Fibroblast of lung (primary cell): ENCODE measurements at regions not wholly inside any gene's neighbourhood (a gene's known extent, or its start where the extent isn't known, plus 50 kb on each side); places are given as distances from the start of the nearest gene placed in this dataset.
"Not testable (repeated sequence)": the region's sequence is repeated elsewhere in the genome, so short reads cannot be mapped to it uniquely, and the experiment has no call there.

ENCODE experiments used
- DNase-seq, 2 donors: peaks; one replicate each; pipeline versions ENCODE4 v3.0.0 to v3.0.0-alpha.2; 2010; ENCODE audit warnings: low read depth in 2 of 2
- H2AFZ ChIP-seq: 2 replicates; pipeline ENCODE4 v1.5.1; 2012; ENCODE audit warnings: low read length, control low read depth, inconsistent platforms
- H3K27ac ChIP-seq: 2 replicates; pipeline ENCODE4 v1.5.1; 2011; ENCODE audit warnings: low read length, control low read depth; ENCODE audit not compliant: insufficient read depth
- H3K27me3 ChIP-seq: 2 replicates; pipeline ENCODE4 v1.5.1; 2011; ENCODE audit warnings: mild to moderate bottlenecking, low read length; ENCODE audit not compliant: control insufficient read depth, insufficient read depth
- H3K36me3 ChIP-seq: 2 replicates; pipeline ENCODE4 v1.5.1; 2011; ENCODE audit warnings: low read length; ENCODE audit not compliant: control insufficient read depth, insufficient read depth
- H3K4me1 ChIP-seq: 2 replicates; pipeline ENCODE4 v1.5.1; 2011; ENCODE audit warnings: low read length; ENCODE audit not compliant: control insufficient read depth, insufficient read depth; ENCODE audit errors: extremely low read depth
- H3K4me2 ChIP-seq: 2 replicates; pipeline ENCODE4 v1.5.1; 2011; ENCODE audit warnings: low read length, control low read depth; ENCODE audit not compliant: insufficient read depth; ENCODE audit errors: extremely low read depth
- H3K4me3 ChIP-seq, 4 experiments: fragments of 200-600 bp in 1 of 4; sonication (generic) in 1 of 4; replicated peaks in 1 of 4; 2 replicates each; pipeline ENCODE4 v1.5.1; 2011 to 2016; ENCODE audit warnings: low read length in 4 of 4, low read depth in 3 of 4, mild to moderate bottlenecking in 3 of 4, control low read depth in 2 of 4, inconsistent platforms in 1 of 4, mixed read lengths in 1 of 4; ENCODE audit not compliant: insufficient read depth in 1 of 4; ENCODE audit errors: control extremely low read depth in 1 of 4
- H3K79me2 ChIP-seq: 2 replicates; pipeline ENCODE4 v1.5.1; 2012; ENCODE audit warnings: mild to moderate bottlenecking, low read length, inconsistent platforms; ENCODE audit not compliant: control insufficient read depth, insufficient read depth
- H3K9ac ChIP-seq: 2 replicates; pipeline ENCODE4 v1.5.1; 2011; ENCODE audit warnings: mild to moderate bottlenecking, low read length, control low read depth; ENCODE audit not compliant: insufficient read depth
- H3K9me3 ChIP-seq: 2 replicates; pipeline ENCODE4 v1.5.1; 2012; ENCODE audit warnings: low read depth, low read length; ENCODE audit not compliant: control insufficient read depth, insufficient read depth
- H4K20me1 ChIP-seq: 2 replicates; pipeline ENCODE4 v1.5.1; 2011; ENCODE audit warnings: low read length; ENCODE audit not compliant: control insufficient read depth, insufficient read depth; ENCODE audit errors: extremely low read depth
- CTCF ChIP-seq, 2 donors: IDR thresholded peaks in 1 of 2; conservative IDR thresholded peaks in 1 of 2; 1 replicate in 1 of 2; 2 replicates in 1 of 2; pipeline ENCODE4 v1.5.1; 2011 to 2012; ENCODE audit warnings: low read length in 2 of 2, control low read depth in 1 of 2, inconsistent platforms in 1 of 2, low read depth in 1 of 2, mild to moderate bottlenecking in 1 of 2
- EZH2 ChIP-seq: IDR thresholded peaks from 2 replicates; pipeline ENCODE4 v1.5.1; 2012; ENCODE audit warnings: low read length, control low read depth, mild to moderate bottlenecking; ENCODE audit errors: missing control alignments

GRCh38 chr10:121137533-121137932 is 286.4 kb downstream of the WDR11 start:
- no peak for DNase-seq
- no peak overlapping the region for H3K4me3 ChIP-seq
- H4K20me1 ChIP-seq, result no peaks in the 10 kb centered on the region
- no peak overlapping the region for H2AFZ ChIP-seq
- no peak overlapping the region for H3K4me2 ChIP-seq
- H3K27ac ChIP-seq, result no peak overlapping the region
- H3K9ac ChIP-seq, result no peak overlapping the region
- no peaks in the 10 kb centered on the region for H3K36me3 ChIP-seq
- no peaks in the 10 kb centered on the region for H3K27me3 ChIP-seq
- H3K4me1 ChIP-seq, result no peaks in the 10 kb centered on the region
- no peaks in the 10 kb centered on the region for H3K79me2 ChIP-seq
- H3K9me3 ChIP-seq, result no peaks in the 10 kb centered on the region
- TF ChIP-seq EZH2 (no peak), CTCF (conservative IDR thresholded peaks at IDR 0.05 in 1 of 2, IDR thresholded peaks at IDR 0.05 in 1 of 2; ENCODE audit: low read depth in 1 of 2, low read length in 2 of 2) (no peak)

- Histone ChIP-seq H3K9me3 (no peaks in the 10 kb centered on the region), H3K4me1 (no peaks in the 10 kb centered on the region), H4K20me1 (no peaks in the 10 kb centered on the region), H3K36me3 (no peaks in the 10 kb centered on the region), H3K27ac (no peak overlapping the region), H3K27me3 (no peaks in the 10 kb centered on the region), H3K79me2 (no peaks in the 10 kb centered on the region), H2AFZ (no peak overlapping the region), H3K9ac (no peak overlapping the region), H3K4me2 (no peak overlapping the region), H3K4me3 (no peak overlapping the region)
- TF ChIP-seq CTCF (conservative IDR thresholded peaks at IDR 0.05 in 1 of 2, IDR thresholded peaks at IDR 0.05 in 1 of 2; ENCODE audit: low read depth in 1 of 2, low read length in 2 of 2), result no peak
- no peak for DNase-seq
Measured at GRCh38 chr10:121138112-121138860, 287.1 kb downstream of the WDR11 start.

- H3K4me3 ChIP-seq, result no peak overlapping the region
- H3K36me3 ChIP-seq, result no peaks in the 10 kb centered on the region
- H3K4me2 ChIP-seq, result no peak overlapping the region
- H3K27ac ChIP-seq, result no peak overlapping the region
- no peaks in the 10 kb centered on the region for H3K79me2 ChIP-seq
- no peaks in the 10 kb centered on the region for H3K9me3 ChIP-seq
- no peaks in the 10 kb centered on the region for H3K27me3 ChIP-seq
- no peak for DNase-seq
- TF ChIP-seq EZH2 (no peak), CTCF (conservative IDR thresholded peaks at IDR 0.05 in 1 of 2, IDR thresholded peaks at IDR 0.05 in 1 of 2; ENCODE audit: low read depth in 1 of 2, low read length in 2 of 2) (no peak)
- no peak overlapping the region for H2AFZ ChIP-seq
- no peak overlapping the region for H3K9ac ChIP-seq
- H4K20me1 ChIP-seq, result no peaks in the 10 kb centered on the region
- H3K4me1 ChIP-seq, result no peaks in the 10 kb centered on the region
Measured at GRCh38 chr10:121138918-121139317, 287.8 kb downstream of the WDR11 start.

- H3K79me2 ChIP-seq, H3K4me1 ChIP-seq, H3K4me3 ChIP-seq, H3K36me3 ChIP-seq, H2AFZ ChIP-seq, DNase-seq, H3K27ac ChIP-seq, H3K27me3 ChIP-seq, H3K9ac ChIP-seq, H3K9me3 ChIP-seq, H4K20me1 ChIP-seq, H3K4me2 ChIP-seq: not testable (repeated sequence)
Measured at GRCh38 chr10:121145802-121146395, 294.7 kb downstream of the WDR11 start.
